ENCODE measurements at regions not wholly inside any gene's neighbourhood (a gene's known extent, or its start where the extent isn't known, plus 50 kb on each side); places are given as distances from the start of the nearest gene placed in this dataset.

GRCh38 chr15:94858449-94858848 is 627.1 kb downstream of the MCTP2 start:
- H3K18ac ChIP-seq (ENCODE audit: extremely low read depth, low read length), result no peak overlapping the region
- CTCF ChIA-PET (ENCODE audit: partially characterized antibody), result no interaction called here
- POLR2A ChIA-PET (ENCODE audit: partially characterized antibody), result no interaction called here
- WGBS, 2 experiments (ENCODE audit: extremely low coverage in 1 of 2, insufficient coverage in 1 of 2, insufficient read length in 1 of 2, insufficient replicate concordance in 2 of 2, low coverage in 1 of 2, low lambda C conversion rate in 2 of 2, missing lambda C conversion rate in 1 of 2), result 100% methylated on average over 2 of the region's 2 CpGs; no CpG with 5 or more reads in 1 of the 2 experiments
- H2AFZ ChIP-seq (ENCODE audit: low read length), result no peak overlapping the region
- H3K4ac ChIP-seq (replicated peaks; ENCODE audit: insufficient read length, low read depth, low read length), result no peak overlapping the region
- H3K23ac ChIP-seq (ENCODE audit: insufficient read length), result no peak overlapping the region
- H3K4me2 ChIP-seq (ENCODE audit: insufficient read depth in 1 of 2, low read depth in 2 of 2, low read length in 2 of 2), result no peak overlapping the region
- H3K79me1 ChIP-seq (ENCODE audit: low read depth, low read length), result no peaks in the 10 kb centered on the region
- no peaks in the 10 kb centered on the region for H3K23me2 ChIP-seq (ENCODE audit: low read depth, low read length)
- no peaks in the 10 kb centered on the region for H4K20me1 ChIP-seq (replicated peaks in 1 of 2; ENCODE audit: control insufficient read depth in 1 of 2, insufficient read depth in 2 of 2, low read length in 2 of 2)
- H3K4me3 ChIP-seq (ENCODE audit: extremely low read depth in 1 of 4, insufficient read depth in 2 of 4, low read depth in 3 of 4, low read length in 4 of 4), result no peak overlapping the region
- no peak overlapping the region for H4K8ac ChIP-seq (ENCODE audit: extremely low read depth, insufficient read depth, low read length)
- no peak overlapping the region for H2AK5ac ChIP-seq (ENCODE audit: low read depth, low read length)
- no peak overlapping the region for H3K27ac ChIP-seq (ENCODE audit: low read depth, low read length)
- H3K4me1 ChIP-seq (replicated peaks in 1 of 4; ENCODE audit: control insufficient read depth in 3 of 4, insufficient read depth in 4 of 4, low read length in 3 of 4), result no peaks in the 10 kb centered on the region
- H2BK12ac ChIP-seq (ENCODE audit: low read depth, low read length), result no peak overlapping the region
- no peaks in the 10 kb centered on the region; a peak in 1 of 8 replicates for H3K36me3 ChIP-seq (ENCODE audit: control insufficient read depth in 2 of 4, insufficient read depth in 4 of 4, low read length in 3 of 4)
- no peak overlapping the region for H2BK20ac ChIP-seq (ENCODE audit: low read length)
- H3K9me3 ChIP-seq (ENCODE audit: insufficient read depth in 2 of 2, low read depth in 1 of 2, low read length in 1 of 2), result peaks cover 0 to 3% of the 10 kb centered on the region in 2 experiments; a peak in 2 of 4 replicates
- H2BK5ac ChIP-seq (ENCODE audit: low read depth, low read length), result no peak overlapping the region
- H2BK15ac ChIP-seq (ENCODE audit: low read length), result no peak overlapping the region
- H4K91ac ChIP-seq (replicated peaks; ENCODE audit: insufficient read length, low read length), result no peak overlapping the region
- DNase-seq (ENCODE audit: low read depth in 1 of 2, low spot score in 2 of 2) (no peak), FAIRE-seq (no peak)
- no peak overlapping the region for H3K9ac ChIP-seq (replicated peaks in 1 of 4; ENCODE audit: extremely low read depth in 1 of 4, low read depth in 3 of 4, low read length in 3 of 4)
- no peaks in the 10 kb centered on the region for H3K27me3 ChIP-seq (replicated peaks in 1 of 4; ENCODE audit: control insufficient read depth in 3 of 4, extremely low read depth in 1 of 4, insufficient read depth in 3 of 4, low read length in 3 of 4)
- H3K14ac ChIP-seq (ENCODE audit: insufficient read length), result no peak overlapping the region
- no peak overlapping the region for H4K5ac ChIP-seq (ENCODE audit: insufficient read length, low read depth, low read length)
- H3K79me2 ChIP-seq (ENCODE audit: control insufficient read depth in 1 of 2, insufficient read depth in 2 of 2, low read length in 2 of 2), result no peaks in the 10 kb centered on the region
- H3K56ac ChIP-seq (replicated peaks; ENCODE audit: insufficient read length, low read depth, low read length), result no peak overlapping the region
- TF ChIP-seq BACH1 (IDR thresholded peaks at IDR 0.05; ENCODE audit: low read length) (no peak), HDAC2 (IDR thresholded peaks at IDR 0.05; ENCODE audit: borderline replicate concordance in 1 of 2, low read depth in 2 of 2, low read length in 2 of 2) (no peak), NANOG (IDR thresholded peaks at IDR 0.05; ENCODE audit: insufficient read depth, low read depth, low read length, poor library complexity, severe bottlenecking) (no peak), ZNF274 (IDR thresholded peaks at IDR 0.05; ENCODE audit: borderline replicate concordance, extremely low read depth, low read length) (no peak), SP2 (IDR thresholded peaks at IDR 0.05; ENCODE audit: low read length) (no peak)
- H2BK120ac ChIP-seq (replicated peaks; ENCODE audit: low read depth, low read length), result no peak overlapping the region

All from H1 (cell line).